HepG2 (cell line): ENCODE measurements at regions not wholly inside any gene's neighbourhood (a gene's known extent, or its start where the extent isn't known, plus 50 kb on each side); places are given as distances from the start of the nearest gene placed in this dataset.

ENCODE experiments used
- ATAC-seq: fragments of 200-7000 bp; cut with Tn5 transposase; 3 replicates; pipeline ENCODE4 v1.9.1; 2020; ENCODE audit warnings: mild to moderate bottlenecking, moderate library complexity
- BruUV-seq: library from RNA; stranded (reverse); fragments of 400-500 nt; replicated peaks from 2 replicates; lab custom pipeline; 2021; lab: Mats Ljungman, UMichigan
- CTCF ChIA-PET: fragments of 300-600 bp; formaldehyde crosslinking; extraction: SDS; loops from one replicate; lab custom pipeline; 2021; ENCODE audit warnings: low total read pairs, inconsistent platforms, low intra/inter-chr PET ratio; lab: Yijun Ruan, JAX
- POLR2A ChIA-PET: fragments of 350-600 bp; sonication (Branson Sonifier 250); formaldehyde crosslinking; loops from one replicate; lab custom pipeline; 2020; ENCODE audit warnings: antibody characterized with exemption, inconsistent platforms; lab: Yijun Ruan, JAX
- DNase-seq: peaks from one replicate; pipeline ENCODE4 v3.0.0-alpha.2; 2015; ENCODE audit warnings: low spot score
- FAIRE-seq: peaks from 3 replicates; lab custom pipeline; 2011; peaks lifted over from hg19 to GRCh38; lab: Jason Lieb, UNC
- H2AFZ ChIP-seq: one replicate; pipeline ENCODE4 v1.6.1; 2011; ENCODE audit warnings: low read length, inconsistent platforms
- H3K27ac ChIP-seq: fragments of 300-600 bp; 3 replicates; pipeline ENCODE4 v1.8.0; 2011; ENCODE audit warnings: mixed run types, mild to moderate bottlenecking, mixed read lengths, low read length, inconsistent platforms; ENCODE audit not compliant: insufficient read depth; ENCODE audit errors: extremely low read length
- H3K27me3 ChIP-seq, 2 experiments: fragments of 200-600 bp in 1 of 2; 2 replicates in 1 of 2; 3 replicates in 1 of 2; pipeline versions ENCODE4 v1.6.0 to v1.8.0; 2011; ENCODE audit warnings: low read length in 2 of 2, mild to moderate bottlenecking in 2 of 2, moderate library complexity in 2 of 2, inconsistent platforms in 1 of 2; ENCODE audit not compliant: insufficient read depth in 2 of 2, control insufficient read depth in 1 of 2
- H3K36me3 ChIP-seq, 2 experiments: fragments of 200-600 bp in 1 of 2; replicated peaks in 1 of 2; 2 replicates in 1 of 2; 3 replicates in 1 of 2; pipeline versions ENCODE4 v1.5.1 to v1.8.0; 2011; ENCODE audit warnings: low read length in 2 of 2, inconsistent platforms in 1 of 2; ENCODE audit not compliant: insufficient read depth in 2 of 2, control insufficient read depth in 1 of 2
- H3K4me1 ChIP-seq: 2 replicates; pipeline ENCODE4 v1.5.1; 2012; ENCODE audit warnings: low read length, inconsistent platforms; ENCODE audit not compliant: insufficient read depth
- H3K4me2 ChIP-seq: 2 replicates; pipeline ENCODE4 v1.6.0; 2011; ENCODE audit warnings: low read depth, low read length, inconsistent platforms
- H3K4me3 ChIP-seq, 3 experiments: fragments of 200-600 bp in 1 of 3; sonication (generic), shearing (Covaris generic) in 1 of 3; replicated peaks in 1 of 3; 2 replicates each; pipeline ENCODE4 v1.5.1; 2011 to 2016; ENCODE audit warnings: low read length in 3 of 3, inconsistent platforms in 2 of 3, low read depth in 2 of 3, mild to moderate bottlenecking in 2 of 3, control low read depth in 1 of 3, mixed read lengths in 1 of 3; ENCODE audit not compliant: insufficient read depth in 1 of 3
- H3K79me2 ChIP-seq: one replicate; pipeline ENCODE4 v1.6.1; 2011; ENCODE audit warnings: low read length, inconsistent platforms; ENCODE audit not compliant: insufficient read depth
- H3K9ac ChIP-seq: 2 replicates; pipeline ENCODE4 v1.6.0; 2011; ENCODE audit warnings: mild to moderate bottlenecking, low read depth, low read length, inconsistent platforms; ENCODE audit not compliant: insufficient read depth
- H3K9me3 ChIP-seq: 2 replicates; pipeline ENCODE4 v1.5.1; 2012; ENCODE audit warnings: mild to moderate bottlenecking, low read length
- H4K20me1 ChIP-seq: 2 replicates; pipeline ENCODE4 v1.6.0; 2011; ENCODE audit warnings: inconsistent platforms, mild to moderate bottlenecking, low read length, moderate library complexity; ENCODE audit not compliant: insufficient read depth
- ARID3A ChIP-seq: IDR thresholded peaks from 2 replicates; pipeline ENCODE4 v1.6.1; 2012; ENCODE audit warnings: low read depth, low read length, improper control_type of control experiment
- FOXC1 ChIP-seq: sonication (generic); formaldehyde crosslinking; IDR thresholded peaks from 2 replicates; pipeline ENCODE4 v1.8.0; 2022; ENCODE audit warnings: mild to moderate bottlenecking, missing genetic modification reagents, borderline replicate concordance
- GPBP1L1 ChIP-seq: sonication (generic); formaldehyde crosslinking; IDR thresholded peaks from 2 replicates; pipeline ENCODE4 v1.5.0; 2020; ENCODE audit warnings: mild to moderate bottlenecking, missing genetic modification reagents
- IKZF1 ChIP-seq: fragments of 450-650 bp; IDR thresholded peaks from 2 replicates; pipeline ENCODE4 v1.7.1; 2016
- JUNB ChIP-seq: sonication (generic); formaldehyde crosslinking; IDR thresholded peaks from 2 replicates; pipeline ENCODE4 v1.8.0; 2022; ENCODE audit warnings: missing genetic modification reagents, mild to moderate bottlenecking, borderline replicate concordance
- KMT2A ChIP-seq: sonication (generic); formaldehyde crosslinking; IDR thresholded peaks from 2 replicates; pipeline ENCODE4 v1.4.0; 2020; ENCODE audit warnings: missing genetic modification reagents
- MIER3 ChIP-seq: IDR thresholded peaks from 2 replicates; pipeline ENCODE4 v1.6.1; 2016; ENCODE audit warnings: missing compliant biosample characterization, borderline replicate concordance
- REXO4 ChIP-seq: sonication (generic); formaldehyde crosslinking; IDR thresholded peaks from 2 replicates; pipeline ENCODE4 v1.8.0; 2022; ENCODE audit warnings: missing genetic modification reagents, mild to moderate bottlenecking, borderline replicate concordance
- SAFB2 ChIP-seq: sonication (generic); formaldehyde crosslinking; IDR thresholded peaks from 2 replicates; pipeline ENCODE4 v1.5.1; 2020; ENCODE audit warnings: missing genetic modification reagents, low read depth, mild to moderate bottlenecking, borderline replicate concordance
- SATB2 ChIP-seq: sonication (generic); formaldehyde crosslinking; IDR thresholded peaks from 2 replicates; pipeline ENCODE4 v1.5.0; 2020; ENCODE audit warnings: missing genetic modification reagents
- SP1 ChIP-seq, 2 experiments: fragments of 450-650 bp in 1 of 2; sonication (generic) in 1 of 2; formaldehyde crosslinking in 1 of 2; IDR thresholded peaks; 2 replicates each; pipeline versions ENCODE4 v1.4.0 to v1.6.1; 2016 to 2020; ENCODE audit warnings: missing genetic modification reagents in 1 of 2
- TCF12 ChIP-seq, 2 experiments: fragments of 450-650 bp in 1 of 2; sonication (generic) in 1 of 2; formaldehyde crosslinking in 1 of 2; IDR thresholded peaks; 2 replicates each; pipeline versions ENCODE4 v1.6.1 to v1.8.0; 2017 to 2022; ENCODE audit warnings: antibody characterized with exemption in 1 of 2, mild to moderate bottlenecking in 1 of 2, missing genetic modification reagents in 1 of 2, moderate library complexity in 1 of 2
- ZC3H13 ChIP-seq: sonication (generic); formaldehyde crosslinking; IDR thresholded peaks from 2 replicates; pipeline ENCODE4 v1.8.1; 2023; ENCODE audit warnings: mild to moderate bottlenecking, missing genetic modification reagents, moderate library complexity
- ZGPAT ChIP-seq: IDR thresholded peaks from 2 replicates; pipeline ENCODE4 v1.6.1; 2016; ENCODE audit warnings: mild to moderate bottlenecking
- ZNF576 ChIP-seq: sonication (generic); formaldehyde crosslinking; IDR thresholded peaks from 2 replicates; pipeline ENCODE4 v1.4.0; 2020; ENCODE audit warnings: mild to moderate bottlenecking, missing genetic modification reagents
- ZNF749 ChIP-seq: sonication (generic); formaldehyde crosslinking; IDR thresholded peaks from 2 replicates; pipeline ENCODE4 v1.8.0; 2022; ENCODE audit warnings: mild to moderate bottlenecking, missing genetic modification reagents, moderate library complexity, borderline replicate concordance
- ZNF75D ChIP-seq: sonication (generic); formaldehyde crosslinking; IDR thresholded peaks from 2 replicates; pipeline ENCODE4 v1.8.1; 2023; ENCODE audit warnings: missing genetic modification reagents, mild to moderate bottlenecking, borderline replicate concordance
- ZSCAN12 ChIP-seq: sonication (generic); formaldehyde crosslinking; IDR thresholded peaks from 2 replicates; pipeline ENCODE4 v1.9.0; 2021; ENCODE audit warnings: mild to moderate bottlenecking, missing genetic modification reagents
- WGBS: methylation state at CpG from one replicate; pipeline ENCODE4 v1.1.6; 2017; ENCODE audit warnings: low lambda C conversion rate; 5-methylcytosine and 5-hydroxymethylcytosine counted together
- in situ Hi-C: cut with HindIII; loops from 2 replicates; pipeline ENCODE4 v1.10.0; 2017; ENCODE audit warnings: low pct_unique_long_range_greater_than_20kb; ENCODE audit not compliant: extremely low pct_ligation_motif_present
- intact Hi-C: fragments of 100-400 bp; cut with micrococcal nuclease; formaldehyde crosslinking; loops from one replicate; pipeline ENCODE4 v1.10.0; 2022; ENCODE audit not compliant: unreplicated experiment

GRCh38 chr2:18182861-18183260 lies 304.4 kb downstream of the KCNS3 start (continued):
- TF ChIP-seq KMT2A (CRISPR knock-in tag), result no peak
- TF ChIP-seq TCF12 (IDR thresholded peaks at IDR 0.05), result no peak
- no peak for TF ChIP-seq TCF12 (CRISPR knock-in tag; IDR thresholded peaks at IDR 0.05)
- TF ChIP-seq ARID3A, result no peak
- no peak for TF ChIP-seq GPBP1L1 (CRISPR knock-in tag)
- no peak for TF ChIP-seq ZNF576 (CRISPR knock-in tag)
- TF ChIP-seq ZGPAT (CRISPR knock-in tag), result no peak
- no peak for TF ChIP-seq ZSCAN12 (CRISPR knock-in tag)
- TF ChIP-seq, all 625 proteins: peak for 0

- Histone ChIP-seq H3K36me3 (no peaks in the 10 kb centered on the region), H3K9me3 (no peaks in the 10 kb centered on the region), H3K27me3 (no peaks in the 10 kb centered on the region), H3K4me3 (no peak overlapping the region), H2AFZ (no peak overlapping the region), H3K4me2 (no peak overlapping the region), H3K9ac (no peak overlapping the region), H3K79me2 (no peaks in the 10 kb centered on the region), H3K27ac (no peak overlapping the region), H3K4me1 (no peaks in the 10 kb centered on the region), H4K20me1 (no peaks in the 10 kb centered on the region)
- DNase-seq (no peak), FAIRE-seq (no peak), ATAC-seq (no peak)
- TF ChIP-seq SAFB2 (CRISPR knock-in tag) (no peak), ZC3H13 (CRISPR knock-in tag) (no peak), REXO4 (no peak), SATB2 (CRISPR knock-in tag) (no peak), ZGPAT (CRISPR knock-in tag) (no peak), ZNF75D (CRISPR knock-in tag) (no peak), SP1 (IDR thresholded peaks at IDR 0.05) (no peak), SP1 (CRISPR knock-in tag; IDR thresholded peaks at IDR 0.05) (no peak), JUNB (CRISPR knock-in tag) (no peak), FOXC1 (no peak), MIER3 (CRISPR knock-in tag) (no peak), ZNF749 (no peak), IKZF1 (no peak)
- POLR2A ChIA-PET, result no interaction called here
- intact Hi-C loops, result no loop called here
- CTCF ChIA-PET, result no interaction called here
- in situ Hi-C loops, result no loop called here
- no TSS peak for BruUV-seq
- 0% methylated on average over 3 of the region's 3 CpGs for WGBS
These were observed 302.4 kb downstream of the KCNS3 start for GRCh38 chr2:18180912-18181311.
